Suppressor macrophage treated with lipopolysaccharide for 1 hour (primary cell): ENCODE measurements at regions not wholly inside any gene's neighbourhood (a gene's known extent, or its start where the extent isn't known, plus 50 kb on each side); places are given as distances from the start of the nearest gene placed in this dataset.

Experiments
- DNase-seq, 3 donors: peaks; one replicate each; pipeline ENCODE4 v3.0.0-alpha.2; 2020 to 2022

DNA sequence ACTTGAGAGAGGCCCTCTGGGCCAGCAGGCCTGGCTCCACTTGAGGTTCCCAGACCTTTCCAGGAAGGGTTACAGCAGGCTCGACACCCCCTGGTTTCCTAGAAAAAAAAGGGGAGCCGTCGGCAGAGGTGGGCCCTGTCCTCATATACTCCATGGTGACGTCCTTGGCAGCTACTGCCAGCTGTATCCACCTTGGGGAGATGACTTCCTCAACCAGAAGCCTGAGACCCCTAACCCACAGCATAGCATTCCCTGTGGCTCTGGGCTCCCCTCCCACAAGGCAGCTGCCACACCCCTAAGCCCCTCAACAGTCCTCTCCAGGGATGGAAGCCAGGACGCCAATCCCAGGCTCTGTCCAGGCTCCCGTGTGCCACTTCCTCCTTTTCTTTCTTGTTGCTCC is 294.8 kb downstream of the CDC5L start:
- no peak for DNase-seq

DNA sequence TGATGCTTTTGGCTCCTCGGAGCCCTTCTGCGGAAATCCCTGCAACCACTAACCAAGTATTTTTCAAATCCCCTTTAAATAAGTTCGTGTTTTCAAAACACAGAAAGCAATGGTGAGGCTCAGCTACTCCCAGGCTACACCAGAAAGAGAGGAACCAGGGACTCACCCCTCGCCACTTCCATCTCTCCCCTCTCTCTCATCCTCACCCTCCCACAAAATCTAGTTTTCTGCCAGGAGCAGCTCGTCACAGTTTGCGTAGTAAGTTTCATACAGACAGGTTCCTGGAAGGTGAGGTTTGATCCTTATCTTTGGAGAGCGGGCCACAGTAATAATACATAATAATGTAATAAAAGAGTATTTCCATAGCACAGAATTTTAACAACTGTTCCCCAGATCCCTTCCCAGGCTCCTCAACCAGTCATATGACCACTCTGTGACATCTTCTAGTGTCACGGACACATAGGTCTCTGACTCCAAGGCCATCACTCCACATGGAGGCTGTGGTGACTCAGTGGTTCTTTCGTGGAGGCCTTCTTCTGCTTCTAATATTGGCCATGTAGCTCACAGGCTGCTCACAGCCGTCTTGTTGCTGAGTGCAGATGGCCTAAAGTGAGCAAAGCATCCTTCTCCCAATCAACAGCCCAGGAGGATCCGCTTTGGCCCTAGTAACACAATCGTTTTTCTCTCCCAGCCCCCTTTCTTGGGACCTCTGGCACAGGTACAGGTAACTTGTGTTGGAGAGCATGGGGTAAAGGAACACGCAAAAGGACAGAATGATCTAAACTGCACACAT is 295.7 kb downstream of the CDC5L start:
- no peak for DNase-seq

DNA sequence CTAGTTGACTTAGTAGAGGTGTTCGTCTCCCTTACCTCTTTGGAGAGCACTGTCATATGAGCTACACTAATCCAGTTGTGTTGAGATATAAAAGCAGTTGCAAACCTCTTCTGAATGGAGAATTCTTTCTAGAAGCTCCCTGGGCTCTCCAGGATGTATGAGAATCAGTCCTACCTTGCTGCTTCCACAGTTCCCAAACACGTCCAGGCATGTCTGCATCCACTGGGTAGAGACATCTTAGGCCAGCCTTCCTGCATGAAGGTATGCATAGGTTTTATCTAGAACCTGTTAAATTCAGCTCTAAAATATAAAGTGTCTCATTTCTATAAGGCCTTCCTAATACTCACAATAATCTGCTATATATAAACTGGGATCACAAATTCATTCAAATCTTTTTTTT is 297.7 kb downstream of the CDC5L start:
- no peak for DNase-seq

DNA sequence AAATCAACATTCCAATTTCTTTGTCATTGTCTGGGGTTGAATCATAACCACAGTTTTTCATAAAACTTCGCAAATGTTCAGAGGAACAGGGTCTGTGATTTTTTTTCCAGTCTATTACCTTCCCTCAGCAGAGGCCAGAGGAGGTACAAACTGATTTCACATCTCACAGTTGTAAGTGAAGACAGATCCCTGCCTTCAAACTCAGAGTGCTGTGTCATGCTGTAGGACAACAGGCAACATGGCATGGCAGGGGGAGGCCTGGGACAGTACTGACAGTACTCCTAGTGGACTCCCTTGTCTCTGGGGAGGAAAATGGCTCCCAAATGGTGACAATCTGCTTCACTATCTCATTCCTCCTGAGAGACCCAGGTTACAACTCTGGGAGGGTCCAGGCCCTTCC is 308.6 kb downstream of the CDC5L start:
- DNase-seq = no peak

DNA sequence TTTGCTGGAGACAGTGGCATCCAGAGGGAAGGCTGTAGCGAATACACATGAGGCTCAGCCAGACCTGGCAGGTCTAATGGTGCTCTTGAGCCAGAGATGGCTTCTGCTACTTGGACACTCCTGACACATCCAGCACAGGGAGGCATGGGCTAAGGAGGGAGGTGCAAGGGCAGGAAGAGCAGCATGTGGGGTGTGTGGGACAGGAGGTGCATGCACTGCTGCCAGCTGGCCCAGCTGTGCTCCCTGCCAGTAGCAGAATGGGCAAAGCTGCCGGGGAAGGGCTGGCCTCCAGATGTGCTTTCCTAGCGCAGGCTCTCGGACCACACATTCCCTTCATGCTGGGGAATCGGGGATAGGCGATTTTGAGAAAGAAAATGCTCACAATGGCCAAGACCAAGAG is 309.2 kb downstream of the CDC5L start:
- no peak for DNase-seq

DNA sequence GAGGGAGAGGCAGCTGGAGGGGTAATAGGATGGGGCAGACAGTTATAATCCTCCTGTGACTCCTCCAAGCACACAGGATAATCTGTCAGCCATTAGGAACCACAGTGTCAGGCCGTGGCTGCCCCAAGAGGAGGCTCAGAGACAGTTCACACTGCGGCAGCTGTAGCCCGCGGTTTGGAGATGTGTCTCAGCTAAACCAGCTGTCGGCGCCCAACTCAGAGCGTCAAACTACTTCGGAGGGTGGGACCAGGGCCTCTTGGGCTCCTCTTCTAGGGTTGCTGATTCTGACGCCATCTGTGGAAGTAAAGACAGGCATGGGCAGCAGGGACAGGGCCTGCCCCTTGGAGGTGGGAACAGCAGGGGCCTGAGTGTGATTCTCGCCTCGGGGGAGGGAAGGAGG is 309.8 kb downstream of the CDC5L start:
- no peak for DNase-seq

DNA sequence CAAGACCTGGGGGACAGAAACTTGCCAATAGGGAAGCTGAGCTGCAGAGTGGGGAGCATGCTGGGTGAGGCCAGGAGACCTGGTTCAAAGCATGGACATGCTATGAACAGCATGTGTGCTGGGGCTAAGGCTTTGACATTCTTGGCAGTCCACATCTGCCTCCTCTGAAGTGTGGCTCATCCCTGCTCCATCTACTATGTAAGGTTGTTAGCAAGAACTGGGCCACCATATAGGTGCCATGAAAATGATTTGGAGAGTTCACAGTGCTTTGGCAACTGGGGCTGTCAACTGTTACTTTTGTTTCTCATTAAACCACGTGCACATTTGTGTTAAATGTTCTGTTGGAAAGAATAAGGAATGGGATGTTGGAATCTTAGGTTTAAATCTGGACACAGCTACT is 311.1 kb downstream of the CDC5L start:
- DNase-seq = no peak

DNA sequence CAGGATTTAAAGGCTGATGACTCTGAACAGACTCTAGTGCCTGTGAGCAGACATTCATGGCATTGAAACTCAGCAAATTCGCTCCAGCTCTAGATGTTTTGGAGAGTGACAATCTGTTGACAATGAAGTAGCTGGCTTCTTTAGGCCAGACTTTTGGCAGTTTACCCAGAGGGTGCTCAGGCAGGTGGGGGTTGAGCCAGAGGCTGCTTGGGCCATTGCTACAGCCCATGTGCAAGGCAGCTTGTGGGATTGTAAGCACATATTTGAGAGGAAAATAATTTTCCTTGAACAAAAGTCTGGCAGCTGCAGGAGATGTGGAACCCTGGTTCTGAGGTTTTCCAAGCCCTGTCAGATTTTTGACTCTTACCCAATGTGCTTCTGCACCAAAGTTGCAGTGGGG is 311.6 kb downstream of the CDC5L start:
- DNase-seq = no peak

DNA sequence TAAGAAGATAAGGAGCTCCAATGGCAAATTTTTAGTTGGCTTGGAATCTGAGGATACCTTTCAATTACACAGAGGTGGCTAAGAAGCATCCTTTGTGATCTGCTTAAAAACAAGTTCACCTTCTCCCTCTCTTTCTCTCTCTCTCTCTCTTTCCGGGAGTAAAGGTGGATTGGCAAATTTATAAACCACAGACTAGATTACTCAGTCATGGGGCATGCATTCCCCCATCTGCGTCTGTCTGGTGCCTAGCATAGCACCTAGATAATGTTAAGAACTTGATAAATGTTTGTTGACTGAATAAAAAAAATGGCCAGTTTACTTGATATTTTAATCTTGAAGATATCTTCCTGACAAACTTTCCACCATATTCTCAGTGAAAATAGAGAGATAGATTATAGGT is 312.3 kb downstream of the CDC5L start:
- no peak for DNase-seq

DNA sequence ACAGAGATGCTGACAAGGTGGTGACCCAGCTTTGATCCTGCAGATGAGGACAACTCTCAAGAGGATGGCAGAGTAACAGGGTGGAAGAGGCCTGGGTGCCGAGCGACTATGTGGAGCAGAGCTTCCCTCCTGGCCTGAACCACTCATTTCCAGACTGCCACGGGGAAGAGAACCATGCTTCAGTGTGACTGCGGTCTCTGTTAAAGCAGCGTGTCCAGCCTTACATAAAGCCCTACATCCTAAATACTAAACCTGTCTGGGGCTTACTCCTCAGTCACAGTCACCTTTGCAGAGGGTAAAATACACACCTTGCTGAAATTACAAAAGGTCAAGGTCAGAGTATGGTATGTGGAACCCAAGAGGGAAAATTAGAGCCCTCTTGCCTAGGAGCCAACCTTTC is 312.9 kb downstream of the CDC5L start:
- no peak for DNase-seq

DNA sequence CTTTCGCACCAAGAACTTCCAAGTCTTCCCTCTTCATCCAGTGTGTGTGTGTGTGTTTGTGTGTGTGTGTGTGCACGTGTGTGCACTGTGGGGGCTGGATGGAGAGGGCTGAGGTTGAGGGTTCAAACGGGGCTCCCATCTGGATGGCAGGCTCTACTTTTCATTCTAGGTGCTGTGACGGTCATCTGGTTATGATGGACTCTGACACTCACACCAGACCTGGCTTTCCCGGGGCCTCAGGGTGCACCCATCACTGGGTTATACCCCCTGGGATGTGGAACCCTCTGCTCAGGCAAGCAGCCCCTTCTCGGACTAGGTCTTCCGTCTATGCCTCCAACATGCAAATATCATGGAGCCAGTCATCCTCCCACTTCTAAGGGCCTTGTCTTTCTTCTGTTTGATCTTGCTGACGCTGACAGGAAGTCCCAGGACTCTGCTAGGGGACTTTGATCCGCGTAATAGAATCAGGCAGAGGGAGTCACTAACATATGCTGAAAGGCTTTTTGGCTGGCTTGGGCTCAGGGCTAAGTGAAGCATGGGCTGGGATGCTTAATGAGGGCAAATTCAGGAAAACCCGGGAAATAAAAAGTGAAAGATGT is 313.6 kb downstream of the CDC5L start:
- no peak for DNase-seq

DNA sequence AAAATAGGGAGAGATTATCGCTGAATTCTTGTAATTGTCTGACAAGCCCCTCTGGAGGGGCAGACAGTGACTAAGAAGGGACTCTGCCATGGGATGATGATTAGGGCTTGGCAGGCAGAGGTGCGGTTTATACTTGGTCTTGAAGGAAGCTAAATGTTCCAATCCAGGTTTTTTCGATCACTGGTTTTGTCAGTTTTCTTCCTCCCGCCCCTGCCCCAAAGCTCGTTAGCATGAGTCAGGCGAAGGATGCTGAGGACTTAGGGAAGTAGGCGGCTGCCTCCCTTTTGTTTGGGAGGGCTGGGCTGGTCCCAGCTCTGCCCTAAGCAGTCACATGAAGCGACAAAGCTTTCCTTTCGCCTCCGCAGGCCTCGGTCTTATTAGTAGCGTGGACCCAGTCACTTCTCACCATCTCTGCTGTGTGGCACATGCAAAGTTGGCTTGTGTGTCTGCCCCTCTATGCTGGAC is 314.2 kb downstream of the CDC5L start:
- no peak for DNase-seq

DNA sequence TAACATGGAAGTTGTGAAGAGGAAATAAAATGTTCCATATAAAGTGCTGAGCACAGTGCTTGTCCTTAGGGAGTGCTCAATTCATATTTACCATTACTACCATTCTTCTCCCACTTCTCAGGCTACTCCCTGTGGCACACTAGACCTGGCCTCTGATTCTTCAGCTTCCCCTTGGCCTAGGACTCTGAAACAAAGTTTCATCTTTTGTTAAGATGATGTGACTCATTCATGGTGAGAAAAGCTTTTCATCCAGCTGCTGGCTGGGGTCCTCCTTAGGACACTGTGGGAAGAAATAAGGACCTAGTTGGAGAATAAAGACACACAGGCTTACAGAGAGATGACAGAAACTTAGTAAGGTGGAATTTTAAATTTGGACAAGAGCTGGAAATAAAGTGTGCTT is 314.8 kb downstream of the CDC5L start:
- no peak for DNase-seq

DNA sequence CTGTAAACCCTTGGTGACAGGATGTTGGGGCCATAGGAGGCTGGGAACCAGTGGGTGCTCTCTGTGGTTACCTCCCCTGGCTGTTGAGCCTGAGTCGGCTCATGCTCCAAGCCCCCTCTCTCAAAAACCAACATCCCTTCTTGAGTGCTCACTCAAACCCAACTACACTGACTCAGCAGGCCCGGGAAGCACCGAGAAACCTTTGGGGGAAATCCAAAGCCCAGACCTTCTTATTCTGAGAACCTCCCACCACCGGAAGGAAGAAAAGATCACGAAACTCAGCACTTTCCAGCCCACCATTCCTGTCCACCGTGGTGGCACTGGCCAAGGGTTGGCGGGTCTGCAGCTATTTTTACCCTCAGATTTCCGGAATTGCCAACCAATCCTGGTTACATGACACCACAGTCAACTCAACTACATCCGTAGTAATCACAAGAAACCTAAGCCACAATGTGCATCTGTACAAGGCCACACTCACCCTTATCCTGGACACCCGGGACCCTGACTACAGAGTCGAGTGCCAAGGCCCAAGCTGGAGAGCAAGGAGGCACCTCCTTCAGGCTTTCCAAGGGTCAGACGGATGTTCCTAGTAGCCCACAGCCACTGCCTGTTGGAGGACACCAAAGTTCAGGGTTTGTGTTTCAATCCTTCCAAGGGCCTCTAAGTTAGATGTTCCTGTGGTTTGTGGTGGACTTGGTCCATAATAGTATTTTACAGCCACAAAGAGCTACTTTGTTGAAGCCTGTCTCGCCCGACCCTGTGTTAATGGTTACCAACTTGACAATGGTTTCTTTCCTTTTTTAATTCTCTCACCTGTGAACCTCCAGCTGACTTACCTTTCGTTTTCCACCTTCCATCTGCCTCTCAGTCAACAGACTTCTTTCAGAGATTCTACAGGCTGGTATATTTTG is 317.0 kb downstream of the CDC5L start:
- no peak for DNase-seq

DNA sequence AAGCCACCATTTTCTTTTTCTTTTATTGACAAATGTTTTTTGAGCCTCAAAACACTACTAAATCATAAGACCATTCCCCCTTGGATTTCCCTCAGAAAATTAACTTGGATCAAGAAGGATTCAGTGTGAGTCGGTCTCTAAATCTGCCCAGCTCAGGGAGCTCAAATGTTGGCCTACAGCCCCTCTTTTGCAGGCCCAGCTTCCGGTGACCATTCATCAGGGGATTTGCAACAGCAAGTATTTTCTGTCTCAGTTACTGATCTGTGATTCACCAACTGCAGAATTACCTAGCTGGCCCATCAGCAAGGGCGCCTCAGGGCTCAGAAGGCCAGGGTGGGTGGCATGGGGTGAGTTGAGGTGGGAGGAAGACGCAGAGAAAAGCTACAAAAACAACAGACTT is 318.1 kb downstream of the CDC5L start:
- no peak for DNase-seq

DNA sequence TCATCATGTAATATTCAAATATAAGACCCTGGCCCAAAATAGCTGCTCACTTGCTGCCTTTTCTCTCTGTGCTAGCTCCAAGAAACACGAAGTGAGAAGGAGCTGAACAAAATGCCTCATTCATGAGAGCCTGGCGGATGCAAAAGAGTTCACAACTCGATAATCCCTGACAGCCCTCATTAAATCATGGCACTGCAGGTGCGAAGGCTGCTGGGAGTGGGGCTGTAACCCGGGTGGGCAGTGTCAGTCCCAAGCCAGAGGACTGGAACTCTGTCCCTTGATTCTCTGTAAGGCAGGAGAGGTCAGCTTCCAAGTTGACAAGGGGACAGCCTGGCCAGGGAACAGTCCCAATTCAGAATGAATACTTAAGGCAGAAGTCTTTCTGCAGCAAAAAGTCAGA is 318.5 kb downstream of the CDC5L start:
- DNase-seq = no peak

DNA sequence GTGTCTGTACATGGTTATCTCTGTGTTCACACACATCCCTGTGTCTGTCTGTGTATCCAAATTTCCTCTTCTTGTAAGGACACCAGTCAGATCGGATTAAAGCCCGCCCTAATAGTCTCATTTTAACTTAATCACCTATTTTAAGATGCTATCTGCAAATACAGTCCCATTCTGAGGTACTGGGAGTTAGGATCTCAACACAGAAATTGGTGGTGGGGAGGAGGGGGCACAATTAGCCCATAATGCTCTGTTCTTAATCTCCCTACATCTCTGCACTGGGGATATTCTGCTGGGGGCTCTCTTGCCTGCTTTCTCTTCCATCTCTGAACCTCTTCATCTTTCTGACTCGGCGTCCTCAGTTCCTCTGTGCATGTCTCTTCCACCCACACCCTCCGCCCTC is 320.7 kb downstream of the CDC5L start:
- DNase-seq = no peak

DNA sequence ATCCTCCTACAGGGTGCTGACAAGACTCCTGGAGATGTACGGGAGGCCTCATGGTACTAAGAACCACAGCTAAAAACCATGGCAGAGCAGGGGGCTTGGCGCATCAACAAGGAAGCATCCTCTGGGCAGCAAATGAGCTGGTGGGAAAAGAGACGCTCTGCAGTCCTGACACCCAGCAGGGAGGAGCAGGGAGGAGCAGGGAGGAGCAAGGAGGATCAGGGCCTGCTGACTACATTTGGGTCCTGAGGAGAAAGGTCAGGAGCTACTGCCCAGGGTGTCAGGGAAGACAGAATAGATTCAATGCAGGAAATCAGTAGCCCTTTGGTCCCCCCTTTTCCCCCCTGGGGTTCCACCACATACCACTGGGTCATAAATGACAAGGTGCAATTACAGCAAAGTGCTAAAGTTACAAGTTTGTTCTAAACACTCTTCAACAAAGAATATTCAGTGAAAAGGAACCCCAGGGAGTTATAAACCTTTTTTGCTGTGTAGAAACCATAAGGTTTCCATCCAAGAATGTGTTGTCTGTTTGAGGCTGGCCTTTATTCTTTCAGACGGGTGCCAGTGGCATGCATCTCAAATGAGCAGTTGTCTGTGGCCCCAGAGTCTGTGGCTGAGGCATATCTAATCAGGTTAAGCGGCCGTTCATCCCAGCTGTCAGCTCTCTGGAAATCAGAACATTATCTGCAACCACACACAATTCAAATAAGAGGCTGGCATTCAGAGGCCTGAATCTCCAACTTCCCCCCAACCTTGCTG is 325.0 kb downstream of the CDC5L start:
- DNase-seq = no peak

DNA sequence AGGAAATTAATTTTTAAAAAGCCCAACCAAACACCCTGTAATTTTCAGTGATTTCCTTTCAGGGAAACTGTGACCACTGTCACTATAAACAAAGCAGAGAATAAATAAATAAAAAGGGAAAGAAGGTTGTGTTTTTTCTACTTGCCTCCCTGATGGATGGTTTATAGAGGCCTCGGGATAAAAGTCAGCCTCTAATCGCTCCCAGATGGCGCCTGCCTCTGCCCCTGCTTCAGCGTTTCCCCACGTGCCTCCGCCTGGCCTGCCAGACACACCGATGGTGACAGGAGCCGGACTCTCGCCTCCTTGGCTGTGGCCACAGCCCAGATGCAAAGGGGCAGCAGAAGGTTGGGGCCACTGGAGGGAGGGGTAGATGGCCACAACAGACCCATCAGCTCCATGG is 327.7 kb downstream of the CDC5L start:
- no peak for DNase-seq

DNA sequence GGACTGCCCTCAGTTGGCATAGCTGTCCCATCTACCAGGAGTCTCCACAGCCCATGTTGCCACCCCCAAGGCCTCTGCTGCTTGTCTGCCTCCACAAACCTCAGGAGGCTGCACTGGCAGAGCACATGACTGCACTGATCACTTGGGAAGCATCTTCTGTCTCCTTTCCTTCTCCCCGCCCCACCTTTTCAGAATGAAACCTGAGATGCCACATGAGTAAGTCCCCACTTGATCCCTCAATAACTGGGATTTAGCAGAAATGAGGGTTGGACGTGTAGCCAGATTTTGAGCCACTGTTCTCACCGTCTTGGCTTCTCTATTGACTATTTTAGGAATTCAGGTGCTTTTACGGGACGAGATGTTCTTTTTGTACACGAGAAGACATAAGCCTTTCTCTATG is 328.4 kb downstream of the CDC5L start:
- no peak for DNase-seq

DNA sequence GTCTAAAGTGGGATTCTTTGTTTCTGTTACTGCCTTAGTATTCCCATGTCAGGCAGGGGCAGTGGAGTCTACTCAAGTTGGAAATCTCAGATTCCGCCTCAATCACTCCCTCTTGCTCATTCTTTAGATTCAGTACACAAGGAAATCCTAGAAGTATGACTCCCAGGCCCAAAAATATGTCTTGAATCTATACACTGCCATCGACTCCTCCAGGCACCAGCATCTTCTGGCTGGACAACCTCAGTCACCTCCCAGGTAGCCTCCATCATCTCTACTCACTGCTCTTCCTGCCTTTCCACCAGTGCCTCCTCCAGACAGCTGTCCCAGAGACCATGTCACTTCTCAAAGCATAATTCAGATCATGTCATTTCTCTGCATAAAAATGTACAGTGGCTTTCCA is 329.9 kb downstream of the CDC5L start:
- no peak for DNase-seq

DNA sequence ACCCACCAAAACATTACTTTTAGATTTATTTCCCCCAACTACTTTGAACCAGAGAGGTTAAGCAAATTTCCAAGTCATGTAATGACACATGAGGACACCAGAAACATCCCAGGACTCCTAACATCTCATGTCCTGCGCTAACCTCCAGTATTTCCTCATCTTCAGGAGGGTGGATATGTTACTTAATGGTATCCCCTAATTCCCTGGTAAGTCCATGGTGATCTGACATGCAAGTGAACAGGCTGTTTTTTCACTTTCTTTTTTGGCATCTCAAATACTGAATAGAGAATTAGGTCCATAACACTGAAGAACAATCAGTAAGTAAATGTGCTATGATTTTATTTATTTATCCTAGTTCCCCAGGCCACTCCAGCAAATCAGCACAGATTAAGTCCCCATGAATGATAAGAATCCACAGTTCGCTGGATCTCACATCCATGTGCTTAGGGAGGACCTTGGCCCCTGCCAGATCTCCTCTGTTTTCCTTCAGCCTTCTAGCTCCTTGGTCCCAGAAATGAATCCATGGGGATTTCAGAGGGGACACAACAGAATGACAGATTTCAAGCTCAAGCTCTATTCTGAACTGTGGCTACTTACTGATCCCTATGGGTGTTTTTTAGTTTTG is 334.6 kb downstream of the CDC5L start:
- no peak for DNase-seq

DNA sequence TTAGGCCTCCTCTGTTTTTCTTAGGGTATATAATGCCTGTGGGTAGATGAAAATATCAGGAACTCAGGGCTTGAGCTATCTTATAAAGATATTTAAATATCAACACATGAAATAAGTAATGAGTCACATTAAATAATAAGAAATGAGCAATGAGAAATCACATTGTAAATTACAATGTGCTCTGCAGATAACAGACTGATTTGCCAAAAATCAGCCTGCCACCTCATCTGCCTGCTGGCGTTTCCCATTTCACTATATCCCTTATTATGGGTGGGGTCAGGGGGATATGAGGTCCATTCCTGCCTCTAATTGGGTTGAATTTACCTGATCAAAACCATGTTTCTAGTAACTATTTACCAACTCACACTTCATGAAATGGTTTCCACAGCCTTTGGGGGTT is 335.2 kb downstream of the CDC5L start:
- no peak for DNase-seq
